IPS-15b (cell line): ENCODE measurements at regions not wholly inside any gene's neighbourhood (a gene's known extent, or its start where the extent isn't known, plus 50 kb on each side); places are given as distances from the start of the nearest gene placed in this dataset.

Experiments used
- H3K27me3 ChIP-seq: one replicate; pipeline ENCODE4 v1.6.1; 2013; ENCODE audit warnings: low read length; ENCODE audit not compliant: control insufficient read depth, insufficient read depth
- H3K36me3 ChIP-seq: one replicate; pipeline ENCODE4 v1.6.1; 2013; ENCODE audit warnings: low read length; ENCODE audit not compliant: control insufficient read depth, insufficient read depth
- H3K4me1 ChIP-seq: one replicate; pipeline ENCODE4 v1.6.1; 2013; ENCODE audit warnings: mild to moderate bottlenecking, low read length; ENCODE audit not compliant: control insufficient read depth, insufficient read depth
- H3K4me3 ChIP-seq: one replicate; pipeline ENCODE4 v1.5.1; 2013; ENCODE audit warnings: low read depth, low read length
- H3K9ac ChIP-seq: one replicate; pipeline ENCODE4 v1.6.1; 2013; ENCODE audit warnings: low read depth, mild to moderate bottlenecking, low read length
- H3K9me3 ChIP-seq: one replicate; pipeline ENCODE4 v1.6.1; 2013; ENCODE audit warnings: mild to moderate bottlenecking, low read length; ENCODE audit not compliant: control insufficient read depth, insufficient read depth

DNA sequence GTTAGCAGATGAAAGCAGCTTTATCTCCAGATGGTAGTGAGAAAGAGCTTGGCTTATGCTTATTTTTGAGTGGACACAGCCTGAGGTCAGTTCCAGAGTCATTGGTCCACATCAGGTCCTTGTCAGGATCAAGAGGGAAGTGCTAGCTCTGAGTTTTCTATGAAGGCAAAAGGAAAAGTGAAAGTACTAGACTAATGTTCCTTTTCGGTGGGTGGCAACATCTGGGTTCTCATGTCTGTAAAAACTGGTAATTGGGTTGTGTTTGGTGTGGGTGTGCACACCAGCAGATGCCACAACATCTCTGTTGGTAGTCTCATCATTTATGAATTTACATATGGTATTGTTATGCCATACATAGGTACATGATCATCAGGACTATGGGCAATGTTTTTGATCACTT is 210.5 kb downstream of the PWWP3B start:
- Histone ChIP-seq H3K9me3 (no peaks in the 10 kb centered on the region), H3K27me3 (no peaks in the 10 kb centered on the region), H3K4me1 (no peaks in the 10 kb centered on the region), H3K4me3 (no peak overlapping the region), H3K9ac (no peak overlapping the region), H3K36me3 (no peaks in the 10 kb centered on the region)

GRCh38 chrX:106391284-106391911 is 220.4 kb upstream of the RADX start:
- H3K4me3 ChIP-seq: no peak overlapping the region

DNA sequence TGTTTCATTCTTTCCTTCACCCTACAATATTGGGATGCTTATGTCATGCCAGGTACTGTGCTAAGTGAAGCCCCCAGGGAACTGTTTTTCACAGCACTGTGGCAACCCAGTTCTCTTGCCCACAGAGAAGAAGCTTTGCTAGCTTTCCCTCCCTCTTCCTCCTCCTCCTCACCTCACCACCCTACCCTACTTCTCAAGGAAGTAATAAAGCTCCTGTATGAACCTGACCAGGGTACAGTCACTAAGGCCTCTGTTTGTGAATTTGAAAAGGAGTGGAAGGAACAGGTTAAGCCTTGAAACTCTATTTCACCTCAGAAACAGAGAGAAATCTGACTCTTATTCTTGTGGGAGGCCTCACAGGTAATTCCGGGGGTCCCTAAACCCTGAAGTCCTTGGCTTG is 219.4 kb upstream of the RADX start:
- Histone ChIP-seq H3K4me3 (no peak overlapping the region), H3K9me3 (no peaks in the 10 kb centered on the region), H3K27me3 (no peaks in the 10 kb centered on the region)

More at GRCh38 chrX:106391284-106391911, 220.4 kb upstream of the RADX start:
- no peak overlapping the region for H3K9ac ChIP-seq
- no peaks in the 10 kb centered on the region for H3K4me1 ChIP-seq
- no peaks in the 10 kb centered on the region for H3K27me3 ChIP-seq
- H3K36me3 ChIP-seq: no peaks in the 10 kb centered on the region
- no peaks in the 10 kb centered on the region for H3K9me3 ChIP-seq

GRCh38 chrX:106397788-106398538 is 213.8 kb upstream of the RADX start:
- no peak overlapping the region for H3K9ac ChIP-seq
- no peaks in the 10 kb centered on the region for H3K4me1 ChIP-seq
- no peaks in the 10 kb centered on the region for H3K36me3 ChIP-seq
- no peaks in the 10 kb centered on the region for H3K27me3 ChIP-seq
- no peak overlapping the region for H3K4me3 ChIP-seq
- H3K9me3 ChIP-seq: no peaks in the 10 kb centered on the region

More for the DNA sequence above, 219.4 kb upstream of the RADX start:
- H3K36me3 ChIP-seq: no peaks in the 10 kb centered on the region
- H3K9ac ChIP-seq: no peak overlapping the region
- no peaks in the 10 kb centered on the region for H3K4me1 ChIP-seq

GRCh38 chrX:106401965-106402559 is 209.7 kb upstream of the RADX start:
- Histone ChIP-seq H3K36me3 (no peaks in the 10 kb centered on the region), H3K4me3 (no peak overlapping the region), H3K9me3 (no peaks in the 10 kb centered on the region), H3K4me1 (no peaks in the 10 kb centered on the region), H3K9ac (no peak overlapping the region), H3K27me3 (no peaks in the 10 kb centered on the region)

DNA sequence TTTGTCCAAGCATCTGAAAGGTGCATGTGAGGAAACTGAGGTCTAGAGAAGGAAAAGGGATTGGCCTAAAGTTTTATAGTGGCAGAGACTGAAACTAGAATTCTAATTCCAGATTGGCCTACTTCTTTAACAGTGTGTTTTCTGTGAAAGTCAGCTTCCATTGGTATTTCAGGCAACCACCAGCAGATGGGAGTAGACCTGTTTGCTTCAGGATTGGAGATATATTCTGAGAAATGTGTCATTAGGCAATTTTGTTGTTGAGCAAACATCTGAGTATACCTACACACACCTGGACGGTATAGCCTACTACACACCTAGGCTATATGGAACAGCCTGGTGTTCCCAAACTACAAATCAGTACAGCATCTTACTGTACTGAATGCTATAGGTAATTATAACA is 207.3 kb upstream of the RADX start:
- H3K27me3 ChIP-seq: no peaks in the 10 kb centered on the region
- no peak overlapping the region for H3K4me3 ChIP-seq
- no peaks in the 10 kb centered on the region for H3K4me1 ChIP-seq
- no peak overlapping the region for H3K9ac ChIP-seq
- H3K36me3 ChIP-seq: no peaks in the 10 kb centered on the region
- no peaks in the 10 kb centered on the region for H3K9me3 ChIP-seq

DNA sequence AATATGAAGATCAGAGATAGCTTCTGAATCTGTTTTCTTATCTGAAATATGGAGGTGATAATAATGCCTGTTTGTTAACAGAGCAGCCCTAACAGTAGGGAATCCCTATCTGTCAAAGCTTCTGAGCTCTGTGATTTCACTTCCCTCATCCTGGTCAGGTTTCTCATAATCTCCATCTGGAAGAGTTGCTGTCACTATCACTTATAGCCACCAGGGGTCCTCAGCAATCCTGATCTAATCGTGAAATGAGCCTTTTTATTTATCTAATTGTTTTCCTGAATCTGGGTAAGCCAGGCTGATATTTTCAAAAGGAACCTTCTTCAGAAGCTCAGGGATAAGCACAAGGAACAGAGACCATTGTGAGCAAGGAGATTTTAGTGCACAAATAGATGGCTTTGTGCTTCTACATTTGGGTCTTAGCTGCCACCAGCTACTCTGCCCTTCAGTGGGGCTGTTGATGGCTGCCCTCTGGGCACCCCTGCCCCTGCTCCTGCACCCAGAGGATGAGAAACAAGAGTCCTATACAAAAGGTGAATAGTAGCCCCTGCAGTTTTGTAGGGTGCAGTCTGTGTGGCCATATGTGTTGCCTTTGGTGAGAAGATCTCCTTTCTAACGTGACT is 196.4 kb upstream of the RADX start:
- no peaks in the 10 kb centered on the region for H3K27me3 ChIP-seq
- H3K36me3 ChIP-seq: no peaks in the 10 kb centered on the region
- H3K9ac ChIP-seq: no peak overlapping the region

DNA sequence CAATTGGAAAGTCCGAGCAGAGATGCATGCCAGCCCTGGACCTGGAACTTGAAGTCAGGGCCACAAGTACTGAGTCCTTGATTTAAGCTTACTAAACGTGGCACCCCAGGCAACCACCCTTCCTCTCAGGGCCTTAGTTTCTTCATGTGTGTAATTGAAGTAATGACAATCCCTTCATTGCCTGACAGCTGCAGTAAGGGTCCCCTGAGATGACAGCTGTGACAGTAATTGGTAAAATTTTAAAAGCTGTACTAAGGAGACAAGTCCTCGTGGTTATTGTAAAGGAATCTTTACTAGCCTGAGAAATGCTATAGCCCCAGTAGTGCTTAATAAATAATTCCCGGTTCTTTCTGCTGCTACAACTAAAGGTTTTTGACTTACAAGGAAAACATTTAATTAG is 175.1 kb upstream of the RADX start:
- Histone ChIP-seq H3K27me3 (no peaks in the 10 kb centered on the region), H3K9ac (no peak overlapping the region), H3K9me3 (no peaks in the 10 kb centered on the region), H3K4me1 (no peaks in the 10 kb centered on the region), H3K4me3 (no peak overlapping the region), H3K36me3 (no peaks in the 10 kb centered on the region)

More for the DNA sequence above, 196.4 kb upstream of the RADX start:
- H3K9me3 ChIP-seq: no peaks in the 10 kb centered on the region
- no peak overlapping the region for H3K4me3 ChIP-seq
- H3K4me1 ChIP-seq: no peaks in the 10 kb centered on the region

GRCh38 chrX:106437407-106437806 is 174.4 kb upstream of the RADX start:
- H3K4me1 ChIP-seq: no peaks in the 10 kb centered on the region
- H3K9ac ChIP-seq: no peak overlapping the region
- no peaks in the 10 kb centered on the region for H3K36me3 ChIP-seq
- no peak overlapping the region for H3K4me3 ChIP-seq
- H3K27me3 ChIP-seq: no peaks in the 10 kb centered on the region
- H3K9me3 ChIP-seq: no peaks in the 10 kb centered on the region

GRCh38 chrX:106450405-106450804 is 161.4 kb upstream of the RADX start:
- H3K9ac ChIP-seq: no peak overlapping the region

DNA sequence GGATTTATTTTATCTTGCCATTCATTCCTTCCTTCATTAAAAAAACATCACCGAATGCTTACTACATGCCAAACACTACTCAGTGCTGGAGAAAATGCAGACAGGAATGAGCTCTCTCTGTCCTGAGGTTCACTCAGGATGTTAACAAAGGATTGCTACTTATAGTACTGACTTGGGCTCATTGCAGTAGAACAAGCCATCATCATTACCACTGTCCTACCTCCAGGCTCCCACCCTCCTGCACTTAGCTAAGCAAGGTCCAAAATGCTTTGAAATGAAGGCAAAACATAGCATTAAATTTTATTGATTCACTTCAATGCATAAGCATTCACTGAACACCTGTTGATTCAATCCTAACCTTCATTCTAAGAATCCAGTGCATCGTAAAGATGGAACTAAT is 159.8 kb upstream of the RADX start:
- no peaks in the 10 kb centered on the region for H3K27me3 ChIP-seq
- H3K9ac ChIP-seq: no peak overlapping the region
- H3K4me1 ChIP-seq: no peaks in the 10 kb centered on the region
- H3K4me3 ChIP-seq: no peak overlapping the region
- H3K36me3 ChIP-seq: no peaks in the 10 kb centered on the region
- no peaks in the 10 kb centered on the region for H3K9me3 ChIP-seq

More at GRCh38 chrX:106450405-106450804, 161.4 kb upstream of the RADX start:
- H3K27me3 ChIP-seq: no peaks in the 10 kb centered on the region
- H3K9me3 ChIP-seq: no peaks in the 10 kb centered on the region
- H3K4me3 ChIP-seq: no peak overlapping the region
- H3K4me1 ChIP-seq: no peaks in the 10 kb centered on the region
- no peaks in the 10 kb centered on the region for H3K36me3 ChIP-seq
